GM21381 (cell line): ENCODE measurements at regions not wholly inside any gene's neighbourhood (a gene's known extent, or its start where the extent isn't known, plus 50 kb on each side); places are given as distances from the start of the nearest gene placed in this dataset.
"Not testable (repeated sequence)": the region's sequence is repeated elsewhere in the genome, so short reads cannot be mapped to it uniquely, and the experiment has no call there.

Source experiments
- ATAC-seq: cut with Tn5 transposase; IDR thresholded peaks from one replicate; pipeline ENCODE4 v1.9.1; 2021; ENCODE audit warnings: mild to moderate bottlenecking, moderate library complexity; ENCODE audit not compliant: unreplicated experiment

DNA sequence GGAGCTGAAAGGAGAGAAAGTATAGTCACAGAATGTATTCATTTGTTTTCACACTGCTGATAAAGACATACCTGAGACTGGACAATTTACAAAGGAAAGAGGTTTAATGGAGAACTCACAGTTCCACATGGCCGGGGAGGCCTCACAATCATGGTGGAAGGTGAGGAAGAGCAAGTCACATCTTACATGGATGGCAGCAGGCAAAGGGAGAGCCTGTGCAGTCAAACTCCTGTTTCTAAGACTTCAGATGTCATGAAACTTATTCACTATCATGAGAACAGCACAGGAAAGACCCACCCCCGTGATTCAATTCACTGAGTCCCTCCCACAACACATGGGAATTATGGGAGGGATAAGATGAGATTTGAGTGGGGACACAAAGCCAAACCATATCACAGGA lies 224.7 kb downstream of the LNPK start:
- ATAC-seq = not testable (repeated sequence)

- no peak for ATAC-seq
These were observed 232.9 kb downstream of the LNPK start for GRCh38 chr2:175769200-175769599.

GRCh38 chr2:175766880-175767279 lies 235.2 kb downstream of the LNPK start:
- ATAC-seq = no peak

GRCh38 chr2:175755656-175756386 lies 246.2 kb downstream of the LNPK start:
- no peak for ATAC-seq

GRCh38 chr2:175755169-175755568 lies 246.9 kb downstream of the LNPK start:
- no peak for ATAC-seq

DNA sequence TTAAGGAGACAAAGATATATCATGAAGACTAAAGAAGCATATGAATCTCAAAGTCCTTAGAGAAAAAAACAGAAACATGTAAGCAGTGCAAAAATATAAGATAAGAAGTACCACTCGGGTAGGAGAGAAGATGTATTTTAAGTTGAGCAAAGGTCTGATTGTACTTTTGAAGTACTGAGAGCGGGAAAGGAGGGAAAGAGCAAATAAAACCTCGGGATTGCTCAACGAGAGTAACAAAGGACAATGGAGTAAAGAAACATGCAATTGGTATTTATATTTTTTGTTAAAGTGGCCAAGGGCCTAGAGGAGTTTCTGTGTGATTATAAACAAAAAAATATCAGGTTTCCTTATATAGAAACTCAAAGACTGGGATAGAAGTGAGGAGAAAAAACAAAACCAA lies 251.9 kb downstream of the LNPK start:
- ATAC-seq = no peak

- no peak for ATAC-seq
These were observed 256.2 kb downstream of the LNPK start for GRCh38 chr2:175745911-175746310.

- ATAC-seq = no peak
These were observed 258.1 kb downstream of the LNPK start for GRCh38 chr2:175744000-175744399.

DNA sequence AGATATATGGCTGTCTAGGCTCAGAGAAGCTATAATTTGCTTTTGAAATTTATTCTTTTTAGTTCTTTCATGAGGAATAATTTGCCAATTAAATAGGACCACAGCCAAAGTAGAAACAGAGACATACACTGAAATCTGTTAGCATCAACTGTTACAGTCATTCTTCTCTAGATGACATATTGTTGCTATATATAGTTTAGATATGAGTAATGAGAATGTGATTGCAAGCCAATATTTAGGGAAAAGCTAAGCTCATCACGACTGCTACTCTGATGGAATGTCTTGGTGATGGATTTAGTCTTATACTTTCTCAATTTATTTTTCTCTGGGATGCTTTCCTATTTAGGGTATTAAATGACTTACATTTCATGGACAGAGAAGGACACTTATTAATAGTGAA lies 259.1 kb downstream of the LNPK start:
- no peak for ATAC-seq

DNA sequence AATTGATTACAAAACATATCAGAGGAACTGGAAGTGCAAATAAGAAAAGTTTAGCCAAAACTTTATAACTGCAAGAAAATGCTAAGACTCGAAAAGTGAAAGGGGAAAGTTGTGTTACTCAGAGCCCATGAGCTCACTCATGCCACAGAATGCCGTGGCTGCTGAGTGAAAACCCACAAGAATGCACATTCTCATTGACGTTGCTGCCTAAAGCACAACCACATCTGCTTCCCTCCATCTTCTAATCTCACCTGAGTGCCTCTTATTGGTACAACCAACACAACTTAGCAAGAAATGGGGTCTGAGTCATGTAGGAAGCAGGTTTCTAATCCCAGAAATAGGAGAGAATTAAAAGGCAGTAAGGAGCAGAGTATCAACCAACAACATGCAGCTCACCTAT lies 259.7 kb downstream of the LNPK start:
- ATAC-seq = no peak

GRCh38 chr2:175741164-175741563 lies 260.9 kb downstream of the LNPK start:
- ATAC-seq = no peak

DNA sequence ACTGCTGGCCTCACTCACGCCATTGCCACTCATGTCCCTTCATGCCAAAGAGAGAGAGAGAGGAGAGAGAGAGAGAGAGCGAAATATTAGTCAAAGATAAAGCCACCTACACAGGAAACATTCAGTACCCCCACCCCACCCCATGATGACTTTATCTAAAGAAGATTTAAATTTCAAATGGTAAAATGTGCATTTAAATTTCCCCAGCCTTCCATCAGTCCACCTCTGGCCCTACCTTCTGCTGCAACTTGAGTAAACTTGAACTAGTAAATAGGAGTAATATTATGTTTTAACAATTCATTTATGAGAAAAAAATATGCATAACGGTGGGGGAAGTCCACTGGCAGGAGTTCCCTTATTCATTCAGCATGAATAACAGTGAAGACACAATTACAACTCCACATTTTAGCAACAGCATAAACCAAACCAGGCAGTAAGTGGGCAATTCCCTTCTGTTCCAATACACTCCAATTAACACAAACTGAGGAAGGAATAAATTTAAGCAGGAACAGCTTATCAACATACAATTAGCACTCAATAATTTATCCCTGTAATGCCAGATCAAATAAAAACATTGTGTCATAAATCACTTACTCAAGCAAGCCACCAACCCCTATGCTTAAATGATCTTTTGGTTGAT lies 264.2 kb downstream of the LNPK start:
- no peak for ATAC-seq

DNA sequence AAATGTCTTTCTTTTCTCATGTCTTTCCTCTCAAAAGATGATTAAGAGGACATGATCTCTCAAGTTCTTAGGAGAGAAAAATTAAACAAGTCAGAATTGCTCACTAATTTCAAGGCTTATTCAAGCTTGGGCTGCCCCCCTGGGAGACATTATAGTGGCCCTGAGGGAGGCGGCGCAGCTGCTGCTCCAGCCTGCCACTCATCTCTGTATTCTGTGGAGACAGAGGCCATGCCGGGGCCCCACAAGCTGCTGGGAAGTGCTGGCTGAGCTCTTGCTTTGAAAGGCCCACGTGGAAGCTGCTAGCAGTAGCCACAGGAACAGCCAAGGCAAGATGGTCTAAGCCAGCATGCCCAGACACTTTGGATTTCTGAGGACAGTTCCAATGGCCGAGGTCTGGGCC lies 267.4 kb downstream of the LNPK start:
- no peak for ATAC-seq

GRCh38 chr2:175732531-175732930 lies 269.5 kb downstream of the LNPK start:
- no peak for ATAC-seq

DNA sequence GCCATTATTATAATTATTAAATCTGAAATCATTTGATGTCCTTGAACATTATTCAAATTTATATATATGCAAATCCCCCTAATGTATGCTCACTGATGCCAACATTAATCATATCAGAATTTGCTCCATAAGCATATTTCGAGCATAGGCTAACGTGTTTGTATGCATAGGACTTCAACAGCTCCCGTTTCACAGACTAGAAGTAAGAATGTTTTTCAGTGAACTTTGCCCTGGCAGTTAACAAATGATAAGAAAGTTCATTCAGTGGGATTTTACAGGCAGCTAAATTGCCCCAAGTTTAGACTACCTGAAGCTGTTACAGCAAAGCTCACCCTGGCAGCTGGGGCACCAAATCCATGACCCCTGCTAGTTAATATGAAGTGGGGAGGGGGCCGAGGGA lies 272.0 kb downstream of the LNPK start:
- no peak for ATAC-seq

DNA sequence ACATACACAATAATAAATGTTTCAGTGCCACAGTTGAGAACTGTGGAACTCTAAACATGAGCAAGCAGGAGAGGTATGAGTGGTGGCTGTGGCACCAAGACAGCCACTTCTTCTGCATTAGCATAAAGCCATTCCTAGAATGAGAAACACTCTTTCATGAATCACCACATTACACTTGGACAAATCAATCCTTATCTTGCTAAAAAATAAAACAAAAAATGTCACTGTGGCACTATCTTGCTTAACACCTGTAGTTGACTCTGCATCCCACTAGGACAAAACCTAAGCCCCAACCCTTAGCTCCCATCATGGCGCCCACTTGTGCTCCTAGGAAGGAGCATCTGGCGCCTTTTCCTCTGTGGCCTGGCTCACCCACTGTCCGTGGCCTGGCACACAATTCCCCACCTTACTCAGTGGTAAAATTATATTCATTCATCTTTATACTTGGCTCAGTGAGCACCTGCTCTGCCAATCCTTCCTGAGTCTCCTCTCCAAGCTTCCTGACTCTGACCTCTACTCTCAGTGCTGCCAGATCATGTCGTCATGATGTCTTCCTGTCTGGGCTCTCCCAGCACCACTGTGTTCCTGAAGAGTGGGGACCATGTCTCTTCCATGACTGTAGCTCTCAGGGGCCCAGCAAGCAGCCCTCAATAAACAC lies 272.9 kb downstream of the LNPK start:
- no peak for ATAC-seq

GRCh38 chr2:175728032-175728431 lies 274.0 kb downstream of the LNPK start:
- ATAC-seq = no peak

GRCh38 chr2:175726223-175726622 lies 275.8 kb downstream of the LNPK start:
- ATAC-seq = no peak

DNA sequence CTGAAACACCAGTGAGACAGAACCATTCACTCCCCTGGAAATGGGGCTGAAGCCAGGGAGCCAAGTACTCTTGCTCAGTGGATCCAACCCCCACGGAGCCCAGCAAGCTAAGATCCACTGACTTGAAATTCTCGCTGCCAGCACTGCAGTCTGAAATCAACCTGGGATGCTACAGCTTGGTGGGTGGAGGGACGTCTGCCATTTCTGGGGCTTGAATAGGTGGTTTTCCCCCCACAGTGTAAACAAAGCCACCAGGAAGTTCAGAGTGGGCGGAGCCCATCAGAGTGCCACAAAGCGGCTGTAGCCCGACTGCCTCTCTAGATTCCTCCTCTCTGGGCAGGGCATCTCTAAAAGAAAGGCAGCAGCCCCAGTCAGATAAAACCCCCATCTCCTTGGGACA lies 292.8 kb downstream of the LNPK start:
- no peak for ATAC-seq

DNA sequence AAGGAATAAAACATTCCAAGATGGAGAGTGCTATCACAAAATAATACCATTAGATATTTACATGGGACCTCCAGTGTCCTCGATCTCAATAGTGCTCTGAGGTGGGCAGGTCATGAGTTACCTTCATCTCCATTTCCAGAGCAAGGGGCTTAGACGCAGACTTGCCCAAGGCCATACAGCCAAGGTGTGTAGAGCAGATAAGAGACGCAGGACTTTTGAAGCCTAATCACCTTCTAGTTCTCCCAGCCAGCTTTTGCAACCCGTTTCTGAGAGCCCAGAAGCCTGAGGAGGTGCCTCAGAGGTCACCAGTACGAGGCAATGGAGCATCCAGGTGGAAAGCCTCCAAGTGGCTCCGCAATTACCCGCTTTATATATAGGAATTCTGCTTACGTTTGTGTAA lies 294.7 kb downstream of the LNPK start:
- ATAC-seq = no peak

DNA sequence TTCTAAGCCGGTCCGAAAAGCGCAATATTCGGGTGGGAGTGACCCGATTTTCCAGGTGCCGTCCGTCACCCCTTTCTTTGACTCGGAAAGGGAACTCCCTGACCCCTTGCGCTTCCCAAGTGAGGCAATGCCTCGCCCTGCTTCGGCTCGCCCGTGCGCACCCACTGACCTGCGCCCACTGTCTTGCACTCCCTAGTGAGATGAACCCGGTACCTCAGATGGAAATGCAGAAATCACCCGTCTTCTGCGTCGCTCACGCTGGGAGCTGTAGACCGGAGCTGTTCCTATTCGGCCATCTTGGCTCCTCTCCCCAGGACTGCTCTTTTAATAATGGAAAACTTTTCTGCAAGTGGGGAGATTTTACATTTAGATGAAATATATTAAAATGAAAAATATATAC lies 297.5 kb downstream of the LNPK start:
- not testable (repeated sequence) for ATAC-seq

DNA sequence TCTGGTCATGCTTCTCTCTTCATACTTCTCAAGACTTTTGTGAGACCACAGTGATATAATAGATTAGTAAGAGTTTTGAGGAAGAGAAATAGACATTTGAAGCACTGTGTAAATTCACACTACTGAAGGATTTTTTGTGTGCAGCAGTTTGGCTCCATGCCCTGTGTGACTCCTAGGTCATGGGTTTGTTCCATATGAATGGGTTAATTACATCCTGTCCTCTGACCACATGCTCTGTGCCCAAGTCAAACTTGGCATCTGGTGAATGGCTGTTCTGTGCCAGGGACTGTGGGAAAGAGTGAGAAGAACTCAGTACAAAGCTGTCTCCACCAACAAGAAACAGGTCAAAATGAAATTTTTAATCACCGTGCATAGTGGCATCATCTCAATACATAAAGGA lies 304.0 kb downstream of the LNPK start:
- no peak for ATAC-seq
